ENCODE measurements at regions not wholly inside any gene's neighbourhood (a gene's known extent, or its start where the extent isn't known, plus 50 kb on each side); places are given as distances from the start of the nearest gene placed in this dataset.
A peak's percentile ranks its signal among the peaks of the same experiment; 100 is the strongest.
"Not testable (repeated sequence)": the region's sequence is repeated elsewhere in the genome, so short reads cannot be mapped to it uniquely, and the experiment has no call there.

DNA sequence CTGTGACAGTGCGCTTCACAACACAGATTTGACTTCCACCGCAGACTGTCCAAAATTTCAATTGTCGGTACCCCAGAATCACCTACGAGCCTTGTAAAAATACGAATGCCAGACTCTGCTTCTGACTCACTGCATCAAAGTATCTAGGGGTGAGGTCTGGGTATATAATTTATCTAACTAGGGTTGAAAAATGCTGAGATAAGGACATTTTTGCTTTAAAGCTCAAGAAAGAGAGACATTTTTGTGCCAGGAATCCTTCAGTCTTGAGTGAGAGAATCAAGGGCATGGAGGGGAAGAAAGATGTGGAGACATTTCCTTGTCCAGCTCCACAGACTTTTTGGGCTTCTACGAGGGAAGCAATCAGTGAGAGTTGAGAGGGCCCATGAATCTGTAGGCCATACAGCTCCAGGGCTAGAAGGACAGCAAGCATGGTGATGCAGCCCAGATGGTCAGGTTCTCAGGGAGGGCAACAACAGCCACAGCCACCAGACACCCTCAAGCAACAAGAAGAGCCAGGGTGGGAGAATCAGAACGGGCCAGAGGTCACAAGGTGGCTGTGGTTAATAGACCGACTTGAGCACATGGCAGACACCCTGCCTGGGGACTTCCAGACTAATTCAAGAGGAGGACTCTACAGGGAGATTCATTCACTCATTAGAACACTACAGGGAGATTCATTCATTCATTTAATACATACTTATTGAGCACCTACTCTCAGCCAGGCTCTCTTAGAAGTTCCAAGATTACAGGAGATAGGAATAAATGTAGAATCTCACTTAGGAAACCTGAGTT is 211.1 kb upstream of the PRDM1 start:
- no peak for DNase-seq

DNA sequence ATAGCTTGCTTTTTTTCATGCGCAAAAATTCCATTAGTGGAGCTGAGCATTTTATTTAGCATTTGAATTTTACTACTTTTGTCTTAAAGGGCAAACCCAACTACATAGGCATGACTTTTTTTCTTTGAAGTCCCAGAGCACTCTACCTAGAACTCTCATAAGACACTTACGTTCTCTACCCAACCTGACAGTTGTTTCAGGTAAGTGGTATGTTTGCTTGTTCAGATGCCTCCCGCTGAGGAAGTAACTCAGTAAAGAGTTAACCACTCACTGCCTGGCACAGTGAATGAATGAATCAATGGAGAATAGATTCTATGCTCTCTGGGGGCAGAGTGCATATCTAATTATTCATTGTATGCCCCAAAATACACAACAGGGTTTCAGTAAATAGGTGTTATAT is 212.3 kb upstream of the PRDM1 start:
- no peak for DNase-seq

DNA sequence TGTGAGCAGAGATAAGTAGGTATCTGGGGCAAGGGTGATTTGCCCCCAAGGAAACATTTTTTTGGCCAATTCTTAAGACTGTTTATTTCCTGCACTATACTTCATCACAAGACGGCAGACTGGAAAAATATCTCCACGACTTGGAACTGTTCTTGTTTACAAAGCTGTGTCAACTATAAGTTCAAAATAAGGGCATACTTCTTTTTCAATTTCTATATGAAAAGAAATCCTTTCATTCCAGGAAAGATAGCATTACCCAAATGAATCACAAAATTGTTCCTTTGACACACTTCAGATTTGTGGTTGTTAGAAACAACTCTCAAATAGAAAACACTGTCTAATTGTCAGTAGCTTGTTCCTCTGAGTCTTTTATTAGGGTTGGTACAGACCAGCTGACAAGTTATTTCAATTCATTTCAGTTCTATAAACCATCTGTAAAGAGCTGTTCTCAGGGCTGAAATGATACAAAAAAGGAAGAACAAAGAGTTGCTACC is 212.9 kb upstream of the PRDM1 start:
- DNase-seq = no peak

DNA sequence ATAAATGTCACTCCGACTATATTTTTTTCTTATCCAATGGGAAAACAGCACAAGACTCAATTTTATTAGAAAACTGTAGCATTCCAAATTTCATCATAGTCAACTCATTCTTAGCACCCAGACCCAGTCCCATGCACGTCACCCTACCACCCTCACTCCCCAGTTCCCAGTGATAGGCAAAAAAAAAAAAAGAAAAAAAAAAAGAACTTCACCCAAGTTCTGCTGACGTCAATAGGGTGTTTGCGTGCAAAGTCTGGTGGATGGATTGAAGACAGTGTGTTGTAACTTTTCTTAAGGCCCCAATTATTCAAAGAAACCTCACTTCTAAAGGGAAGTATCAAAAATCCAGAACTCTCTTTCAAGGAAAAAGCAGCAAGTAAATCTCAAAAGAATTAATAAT is 213.9 kb upstream of the PRDM1 start:
- no peak for DNase-seq

DNA sequence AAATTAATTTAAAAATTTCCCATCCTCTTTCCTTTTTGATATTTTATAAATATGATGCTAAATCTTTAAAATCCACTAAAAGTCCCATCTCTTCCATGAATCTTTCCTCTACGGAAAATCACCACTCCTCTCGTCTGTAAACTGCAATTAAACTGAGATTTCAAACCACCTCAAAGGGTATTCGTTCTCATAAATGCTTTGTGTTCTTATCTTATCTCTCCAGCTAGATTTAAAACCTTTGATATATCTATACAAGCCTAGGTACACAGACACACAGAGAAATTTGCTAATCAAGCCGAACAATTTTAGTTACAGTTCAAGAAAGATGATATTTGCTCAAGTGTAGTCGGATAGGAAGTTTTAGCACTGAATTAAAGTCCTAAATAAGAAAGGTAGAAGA is 214.6 kb upstream of the PRDM1 start:
- DNase-seq = no peak

DNA sequence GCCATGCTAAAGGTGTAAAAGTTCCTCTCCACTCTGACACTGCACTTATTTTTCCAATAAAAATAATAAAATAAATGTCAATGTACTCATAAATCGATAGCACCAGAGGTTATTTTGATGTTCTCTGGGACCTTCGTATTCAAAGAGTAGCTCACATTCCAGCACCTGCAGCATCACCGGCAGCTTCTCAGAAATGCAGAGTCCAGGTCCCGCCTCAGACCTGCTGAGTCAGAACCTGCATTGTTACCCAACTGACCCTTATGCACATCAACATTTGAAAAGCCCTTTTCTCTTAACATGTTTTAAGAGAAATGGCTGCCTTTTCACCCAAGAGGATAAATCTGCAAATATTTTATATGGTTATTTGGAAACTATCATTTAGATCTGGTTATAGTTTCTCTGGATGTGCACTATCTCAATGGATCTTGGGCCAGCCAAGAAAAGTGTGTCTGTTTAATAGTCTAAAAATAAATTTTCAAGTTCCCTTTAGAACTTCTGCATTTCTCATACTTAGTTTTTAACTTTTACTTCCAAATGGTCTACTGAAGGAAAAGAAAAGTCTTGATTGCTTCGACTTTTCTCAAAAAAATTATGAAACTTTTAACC is 216.2 kb upstream of the PRDM1 start:
- DNase-seq = no peak

DNA sequence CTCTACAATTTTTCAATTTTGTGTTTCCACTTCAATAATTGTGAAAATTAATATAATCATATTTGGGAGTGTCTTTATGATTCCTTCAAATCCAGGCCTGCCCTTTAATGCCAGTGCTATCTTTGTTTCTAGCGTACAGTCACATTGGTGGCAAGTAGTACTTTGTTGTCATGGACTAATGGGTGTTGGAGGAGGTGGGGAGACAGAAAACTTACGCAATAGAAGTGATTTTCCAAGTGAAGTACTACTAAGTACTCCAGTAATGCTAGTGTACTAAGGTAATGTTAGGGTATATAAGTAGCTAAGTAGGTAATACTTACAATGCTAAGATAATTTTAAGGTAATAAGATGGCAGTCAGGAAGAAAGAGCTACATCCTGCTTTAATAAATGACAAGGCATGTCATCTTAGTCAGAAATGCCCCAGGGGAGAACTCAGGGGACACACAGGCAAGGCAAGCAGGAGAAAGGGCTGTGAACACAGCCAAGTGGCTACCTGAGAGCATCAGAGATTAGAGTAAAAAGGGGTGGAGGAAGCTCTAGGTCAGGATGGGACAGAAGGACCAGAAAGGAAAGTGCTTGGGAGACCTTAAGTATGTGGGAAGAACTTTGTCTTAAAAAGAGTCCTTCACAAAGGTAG is 217.2 kb upstream of the PRDM1 start:
- no peak for DNase-seq

DNA sequence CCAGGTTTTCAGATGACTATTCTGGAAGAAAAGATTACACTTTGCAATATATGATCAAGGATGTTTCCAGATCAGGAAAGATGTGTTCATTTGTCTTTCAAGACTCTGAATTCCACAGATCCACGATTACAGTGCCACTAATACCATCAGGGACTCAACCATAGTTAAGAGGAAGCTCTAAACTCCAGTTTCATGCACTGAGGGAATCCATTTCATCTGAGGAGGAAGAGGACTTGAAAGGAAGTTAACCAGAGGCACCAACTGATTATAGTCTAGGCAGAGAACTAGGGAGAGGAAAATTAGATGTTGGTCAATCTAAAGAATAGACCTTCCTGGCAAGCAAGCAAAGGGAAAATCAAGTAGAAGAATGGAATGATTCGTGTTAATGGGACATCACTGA is 218.3 kb upstream of the PRDM1 start:
- DNase-seq = no peak

DNA sequence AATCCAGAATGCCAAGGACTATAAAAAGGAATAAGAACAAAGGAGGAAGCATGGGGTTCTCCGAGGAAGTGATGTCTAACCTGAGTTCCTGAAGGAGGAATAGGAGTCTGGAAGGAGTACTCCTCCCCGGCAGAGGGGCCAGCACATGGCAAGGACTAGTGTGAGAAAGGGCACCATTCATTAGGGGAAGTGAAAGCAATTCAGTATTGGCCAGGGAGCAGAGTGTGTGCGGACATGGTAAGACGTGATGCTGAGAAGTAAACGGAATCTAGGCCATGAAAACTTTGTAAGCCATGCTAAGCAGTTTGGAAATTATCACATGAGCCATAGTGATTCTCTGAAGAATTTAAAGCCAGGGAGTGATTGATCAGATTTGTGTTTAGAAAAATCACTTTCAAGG is 218.9 kb upstream of the PRDM1 start:
- no peak for DNase-seq

DNA sequence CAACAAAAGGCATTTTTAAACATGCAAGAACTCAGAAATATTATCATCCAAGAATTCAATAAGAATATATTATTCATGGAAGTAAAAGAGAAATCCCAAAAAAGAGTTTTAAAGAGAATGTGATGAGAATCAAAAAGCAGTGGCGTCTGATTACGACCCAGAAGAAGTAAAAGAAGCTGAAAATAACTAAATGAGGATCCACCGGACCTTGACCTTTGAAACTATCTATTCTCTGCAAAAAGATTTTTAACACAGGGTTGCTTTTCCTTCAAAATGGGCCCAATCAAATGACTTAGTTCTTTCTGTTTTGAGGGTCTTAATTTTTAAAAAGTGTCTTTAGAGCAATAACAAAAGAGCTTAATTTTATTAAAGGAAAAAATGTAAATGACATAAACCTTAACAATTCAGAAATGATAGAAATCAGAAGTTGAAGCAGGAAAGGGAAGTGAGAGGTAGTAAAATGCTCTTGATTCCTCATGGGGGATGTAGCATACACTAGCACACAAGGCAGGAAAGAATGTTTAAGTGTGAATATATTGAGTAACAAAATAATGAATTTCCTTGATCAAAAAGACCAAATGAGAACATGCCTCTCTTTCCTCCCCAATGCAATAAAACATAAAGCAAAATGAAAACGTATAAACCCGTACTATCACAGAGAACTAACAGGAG is 223.1 kb upstream of the PRDM1 start:
- no peak for DNase-seq

DNA sequence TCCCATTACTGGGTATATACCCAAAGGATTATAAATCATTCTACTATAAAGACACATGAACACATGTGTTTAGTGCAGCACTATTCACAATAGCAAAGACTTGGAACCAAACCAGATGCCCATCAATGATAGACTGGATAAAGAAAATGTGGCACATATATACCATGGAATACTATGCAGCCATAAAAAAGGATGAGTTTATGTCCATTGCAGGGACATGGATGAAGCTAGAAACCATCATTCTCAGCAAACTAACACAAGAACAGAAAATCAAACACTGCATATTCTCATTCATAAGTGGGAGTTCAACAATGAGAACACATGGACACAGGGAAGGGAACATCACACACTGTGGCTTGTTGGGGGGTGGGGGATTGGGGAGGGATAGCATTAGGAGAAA is 225.2 kb upstream of the PRDM1 start:
- DNase-seq = not testable (repeated sequence)

DNA sequence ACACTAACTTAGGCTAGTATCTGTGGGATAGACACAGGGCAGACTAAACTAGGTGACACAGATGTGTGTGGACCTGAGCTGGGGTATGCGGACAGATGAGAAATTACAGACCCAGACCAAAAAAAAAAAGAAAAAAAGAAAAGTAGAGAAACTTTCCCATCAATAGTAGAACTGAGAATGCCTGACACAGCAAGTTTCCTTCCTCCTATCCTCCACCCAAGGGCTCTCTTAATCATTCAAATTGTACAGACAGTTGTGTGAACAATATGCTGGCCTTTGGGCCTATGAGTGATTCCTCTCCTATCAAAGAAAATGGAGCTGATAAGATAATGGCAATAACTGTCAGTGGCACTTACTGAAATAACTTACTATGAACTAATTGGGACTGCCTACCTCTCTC is 226.7 kb upstream of the PRDM1 start:
- DNase-seq = peak; percentile 7

DNA sequence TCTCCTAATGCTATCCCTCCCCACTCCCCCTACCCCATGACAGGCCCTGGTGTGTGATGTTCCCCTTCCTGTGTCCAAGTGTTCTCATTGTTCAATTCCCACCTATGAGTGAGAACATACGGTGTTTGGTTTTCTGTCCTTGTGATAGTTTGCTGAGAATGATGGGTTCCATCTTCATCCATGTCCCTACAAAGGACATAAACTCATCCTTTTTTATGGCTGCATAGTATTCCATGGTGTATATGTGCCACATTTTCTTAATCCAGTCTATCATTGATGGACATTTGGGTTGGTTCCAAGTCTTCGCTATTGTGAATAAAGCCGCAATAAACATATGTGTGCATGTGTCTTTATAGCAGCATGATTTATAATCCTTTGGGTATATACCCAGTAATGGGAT is 227.5 kb upstream of the PRDM1 start:
- not testable (repeated sequence) for DNase-seq

DNA sequence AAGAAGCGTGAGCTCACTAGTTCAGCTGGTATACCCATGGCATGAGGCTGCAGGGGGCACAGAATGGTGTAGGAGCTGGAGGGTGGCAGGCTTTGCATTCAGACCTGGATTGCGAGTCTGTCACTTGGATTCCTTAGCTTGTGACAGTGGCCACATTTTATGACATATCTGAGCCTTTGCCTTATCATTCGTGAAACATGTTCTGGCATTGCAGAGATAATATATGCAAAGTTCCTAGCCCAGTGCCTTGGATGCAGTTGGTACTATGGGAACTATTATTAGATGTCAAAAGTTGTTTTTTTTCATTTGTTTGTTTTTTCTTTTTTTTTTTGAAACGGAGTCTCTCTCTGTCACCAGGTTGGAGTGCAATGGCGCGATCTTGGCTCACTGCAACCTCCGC is 230.7 kb upstream of the PRDM1 start:
- no peak for DNase-seq

DNA sequence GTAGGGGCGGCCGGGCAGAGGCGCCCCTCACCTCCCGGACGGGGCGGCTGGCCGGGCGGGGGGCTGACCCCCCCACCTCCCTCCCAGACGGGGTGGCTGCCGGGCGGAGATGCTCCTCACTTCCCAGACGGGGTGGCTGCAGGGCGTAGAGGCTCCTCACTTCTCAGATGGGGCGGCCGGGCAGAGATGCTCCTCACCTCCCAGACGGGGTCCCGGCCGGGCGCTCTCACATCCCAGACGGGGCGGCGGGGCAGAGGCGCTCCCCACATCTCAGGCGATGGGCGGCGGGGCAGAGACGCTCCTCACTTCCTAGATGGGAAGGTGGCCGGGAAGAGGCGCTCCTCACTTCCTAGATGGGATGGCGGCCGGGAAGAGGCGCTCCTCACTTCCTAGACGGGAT is 232.2 kb upstream of the PRDM1 start:
- DNase-seq = not testable (repeated sequence)

DNA sequence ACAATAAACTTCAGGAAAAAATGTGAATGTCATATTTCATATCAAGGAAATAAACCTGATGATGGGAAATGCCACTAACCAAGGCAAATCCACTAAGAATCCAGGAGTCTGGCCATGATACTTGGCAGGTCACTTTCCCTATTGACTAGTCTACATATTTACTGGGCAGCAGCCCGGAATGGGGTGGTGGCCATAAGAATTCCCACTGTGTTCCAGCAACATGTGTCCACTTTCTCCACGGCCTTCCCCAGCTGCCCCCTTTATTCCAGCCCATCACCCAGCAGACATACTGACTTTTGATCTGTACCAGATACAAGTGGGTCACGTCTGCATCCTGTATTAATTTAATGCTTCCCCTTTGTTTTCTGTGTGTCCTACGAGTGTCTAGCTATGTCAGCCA is 234.5 kb upstream of the PRDM1 start:
- no peak for DNase-seq

DNA sequence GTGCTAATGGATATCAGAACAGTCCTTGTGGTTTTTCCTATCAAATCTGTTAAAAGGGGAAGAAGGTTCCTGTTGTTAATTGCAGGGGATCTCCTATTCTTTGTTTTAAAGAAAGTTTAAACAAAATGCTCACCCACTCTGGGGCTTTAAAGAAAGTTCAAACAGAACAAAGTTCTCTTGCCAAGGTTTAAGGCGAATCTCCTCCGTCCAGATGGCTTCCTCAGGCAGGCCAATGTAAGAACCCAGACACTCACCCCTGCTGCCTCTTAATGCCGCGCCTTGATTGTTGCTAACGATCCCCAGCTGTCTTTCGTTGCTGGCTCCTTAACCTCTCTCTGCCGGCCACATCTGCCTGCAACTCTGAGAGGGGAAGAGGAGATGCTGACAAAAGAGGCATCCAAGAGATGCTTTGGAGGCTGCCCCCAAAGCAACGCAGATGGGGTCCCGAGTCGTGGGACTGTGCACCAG is 235.0 kb upstream of the PRDM1 start:
- no peak for DNase-seq

DNA sequence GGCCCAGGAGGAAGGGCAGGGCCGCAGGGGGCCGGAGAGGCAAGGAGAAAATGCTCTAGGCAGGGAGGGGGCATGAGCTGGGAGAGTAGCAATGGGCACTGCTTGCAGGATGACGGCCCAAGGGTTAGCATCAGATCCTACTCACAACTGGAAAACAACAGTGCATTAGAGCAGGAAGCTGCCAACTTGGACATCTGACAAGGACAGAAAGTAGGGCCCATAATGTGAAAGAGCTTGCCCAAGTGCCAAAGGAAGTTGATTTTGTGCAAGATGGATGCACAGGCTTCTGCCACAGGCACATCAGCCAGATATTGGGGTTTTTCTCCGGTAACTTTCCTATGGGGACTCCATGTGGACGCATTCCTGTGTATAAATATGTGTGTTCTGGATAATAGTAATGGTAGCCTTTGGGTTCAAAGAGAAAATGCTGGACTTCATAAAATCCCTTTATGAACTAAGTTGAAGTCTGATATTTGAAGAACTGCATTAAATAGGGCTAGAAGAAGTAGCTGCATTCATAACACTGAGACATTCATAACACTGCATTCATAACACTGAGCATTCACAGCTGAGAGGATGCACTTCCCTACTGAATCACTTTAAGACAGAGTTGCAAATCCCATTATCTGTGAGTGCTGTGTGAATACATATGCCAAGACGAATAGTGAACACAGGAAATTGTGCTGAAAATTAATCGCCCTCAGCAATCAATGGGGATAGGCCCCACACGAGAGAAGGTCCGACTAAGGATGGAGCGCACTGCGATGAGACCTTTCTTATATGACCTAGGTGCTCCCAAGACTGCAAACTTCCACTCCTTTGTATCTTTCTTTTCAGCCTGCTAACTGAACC is 235.6 kb upstream of the PRDM1 start:
- DNase-seq = no peak

DNA sequence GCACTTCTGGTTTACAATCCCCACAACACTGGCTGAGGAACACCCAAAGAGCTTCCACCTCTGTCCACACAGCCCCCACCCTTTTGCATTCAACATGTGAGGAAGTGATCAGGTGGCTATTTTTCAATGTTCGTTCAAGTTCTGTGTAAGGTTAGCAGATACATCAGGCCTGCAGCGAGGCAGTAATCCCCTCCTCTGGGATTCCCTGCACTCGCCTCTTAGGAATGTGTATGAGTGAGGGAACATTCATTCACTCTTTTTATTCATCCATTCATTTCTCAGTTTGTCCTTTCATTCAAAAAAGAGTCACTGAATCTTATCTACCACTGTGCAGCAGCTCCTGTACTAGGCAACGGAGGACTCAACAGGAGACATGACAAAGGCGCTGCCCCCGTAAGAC is 236.4 kb upstream of the PRDM1 start:
- DNase-seq = no peak

DNA sequence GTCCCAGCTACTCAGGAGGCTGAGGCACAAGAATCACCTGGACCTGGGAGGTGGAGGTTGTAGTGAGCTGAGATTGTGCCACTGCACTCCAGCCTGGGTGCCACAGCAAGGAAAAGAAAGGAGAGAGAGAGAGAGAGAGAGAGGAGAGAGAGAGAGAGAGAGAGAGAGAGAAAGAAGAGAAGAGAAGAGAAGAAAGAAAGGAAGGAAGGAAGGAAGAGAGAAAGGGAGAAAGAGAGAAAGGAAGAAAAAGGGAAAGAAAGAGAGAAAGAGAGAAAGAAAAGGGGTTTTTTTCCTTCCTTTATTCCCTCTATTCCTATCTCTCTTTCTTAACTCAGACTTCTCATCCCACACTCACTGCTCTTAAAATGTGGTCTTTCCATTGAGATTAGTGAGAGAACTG is 238.7 kb upstream of the PRDM1 start:
- no peak for DNase-seq

DNA sequence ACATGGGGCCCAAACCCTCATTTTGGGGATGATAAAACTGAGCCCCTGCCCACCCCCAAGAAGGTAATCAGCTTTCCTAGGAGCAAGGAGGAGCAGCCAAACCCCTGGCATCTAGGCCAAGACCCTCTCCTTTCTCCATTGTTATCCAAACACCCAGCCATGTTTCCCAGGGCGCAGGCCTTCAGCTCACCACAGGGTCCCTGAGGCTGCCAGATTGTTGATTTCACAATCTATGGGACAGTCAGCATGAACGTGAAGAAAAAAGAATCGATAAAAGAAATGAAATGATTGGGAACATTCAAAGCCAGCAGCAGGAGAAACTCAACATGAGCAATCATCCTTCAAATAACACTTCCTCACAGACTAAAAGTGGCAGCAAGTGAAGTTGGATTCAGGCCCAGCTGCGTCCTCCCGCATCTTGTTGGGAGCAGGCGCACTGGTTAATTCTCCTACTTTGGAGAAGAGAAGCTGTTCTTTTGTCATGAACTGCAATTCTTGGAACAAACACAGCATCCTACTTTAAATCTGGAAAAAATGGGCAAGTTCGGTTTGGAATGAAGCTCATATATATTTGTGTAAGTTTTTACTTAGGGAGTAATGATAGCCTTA is 241.8 kb upstream of the PRDM1 start:
- no peak for DNase-seq

DNA sequence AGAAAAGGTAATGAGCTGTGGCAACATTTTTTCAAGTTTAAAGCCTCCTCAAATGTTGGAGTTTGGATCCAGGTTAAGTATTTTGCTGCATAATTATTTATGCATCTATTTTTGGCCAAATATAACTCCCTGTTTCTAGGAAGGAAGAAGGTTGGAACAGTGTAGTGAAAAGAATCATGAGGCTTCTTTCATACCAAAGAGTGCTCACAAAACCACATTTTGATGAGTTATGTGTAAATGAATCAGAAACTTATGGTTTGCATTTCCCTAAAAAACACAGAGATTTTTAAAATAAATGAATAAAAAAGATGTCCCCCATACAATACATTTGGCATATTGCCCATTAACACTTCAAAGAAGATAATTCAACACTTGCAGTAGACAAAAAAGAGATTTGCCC is 246.9 kb upstream of the PRDM1 start:
- no peak for DNase-seq

All from RPMI8226 (cell line).